NCI-H526 (cell line): ENCODE measurements at regions not wholly inside any gene's neighbourhood (a gene's known extent, or its start where the extent isn't known, plus 50 kb on each side); places are given as distances from the start of the nearest gene placed in this dataset.

ENCODE experiments used
- DNase-seq, 2 experiments: peaks; one replicate each; lab custom pipeline; 2025; lab: John Stamatoyannopoulos, UW

GRCh38 chr2:147468349-147468748 lies 376.5 kb upstream of the ACVR2A start:
- DNase-seq, result no peak

GRCh38 chr2:147467441-147467840 lies 377.4 kb upstream of the ACVR2A start:
- DNase-seq, result no peak

- DNase-seq, result no peak
Measured at GRCh38 chr2:147464737-147465357, 380.0 kb upstream of the ACVR2A start.

GRCh38 chr2:147463881-147464520 lies 380.8 kb upstream of the ACVR2A start:
- DNase-seq, result peak; percentile 5 to 53

- DNase-seq, result no peak
Measured at GRCh38 chr2:147460155-147460554, 384.7 kb upstream of the ACVR2A start.

DNA sequence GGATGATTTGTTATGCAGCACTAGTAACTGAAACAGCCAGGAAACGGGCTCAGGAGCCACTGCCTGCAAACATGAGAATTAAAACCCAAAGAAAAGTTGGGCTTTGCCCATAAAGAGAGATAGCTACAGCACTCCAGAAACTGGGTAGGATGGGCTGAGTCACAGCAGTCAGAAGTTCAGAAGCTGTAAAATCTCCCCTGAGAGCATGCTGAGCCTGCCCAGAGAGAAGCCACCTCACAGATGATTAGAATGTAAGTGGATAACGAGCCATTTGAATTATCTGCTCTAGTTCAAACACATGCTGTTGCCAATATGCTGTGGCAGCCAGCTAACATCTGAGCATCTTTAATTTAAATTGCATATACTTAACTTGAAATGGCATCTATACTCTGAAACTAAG lies 388.1 kb upstream of the ACVR2A start:
- no peak for DNase-seq

GRCh38 chr2:147451902-147452515 lies 392.8 kb upstream of the ACVR2A start:
- no peak for DNase-seq

- DNase-seq, result peak in 1 of 2 experiments; percentile 41
Measured at GRCh38 chr2:147450661-147451510, 393.9 kb upstream of the ACVR2A start.

- no peak for DNase-seq
Measured at GRCh38 chr2:147449323-147449991, 395.4 kb upstream of the ACVR2A start.

DNA sequence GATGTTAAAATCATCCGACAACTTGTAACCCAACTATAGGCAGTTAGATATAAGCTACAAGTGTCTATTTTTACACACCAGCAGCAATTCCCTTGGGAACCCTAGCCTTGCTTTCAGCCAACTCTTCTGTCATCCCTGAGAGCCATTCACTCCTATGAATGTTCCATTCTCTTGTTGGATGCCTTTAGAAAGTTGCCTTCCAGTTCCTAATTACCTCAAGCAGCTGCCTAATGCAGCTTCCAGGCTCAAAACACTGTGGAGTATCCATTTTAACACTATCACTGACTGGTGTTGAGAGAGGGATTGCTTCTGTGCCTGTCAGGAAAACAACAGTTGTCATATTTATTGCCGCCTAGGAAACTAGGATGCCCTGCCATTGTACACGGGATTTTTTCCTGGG lies 402.0 kb upstream of the ACVR2A start:
- no peak for DNase-seq

GRCh38 chr2:147441182-147441581 lies 403.6 kb upstream of the ACVR2A start:
- DNase-seq, result no peak

GRCh38 chr2:147440734-147441133 lies 404.1 kb upstream of the ACVR2A start:
- no peak for DNase-seq

DNA sequence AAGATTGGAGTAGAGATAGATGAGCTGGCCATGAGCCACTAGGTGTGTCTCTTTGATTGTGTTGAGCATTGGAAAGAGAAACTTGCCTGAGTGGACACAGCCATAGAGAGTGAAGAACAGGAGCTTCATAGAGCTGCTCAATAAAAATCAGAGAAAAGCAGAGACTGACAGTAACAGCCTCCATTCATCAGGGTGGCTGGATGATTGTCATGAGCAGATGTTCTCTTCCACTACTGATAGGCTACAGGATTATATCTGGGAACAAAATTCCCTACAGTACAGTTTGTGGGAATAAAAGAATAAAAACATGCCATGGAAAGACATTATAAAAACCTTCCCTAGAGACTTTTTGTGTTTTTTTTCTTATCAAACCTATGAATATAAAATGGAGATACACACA lies 404.8 kb upstream of the ACVR2A start:
- DNase-seq, result no peak

DNA sequence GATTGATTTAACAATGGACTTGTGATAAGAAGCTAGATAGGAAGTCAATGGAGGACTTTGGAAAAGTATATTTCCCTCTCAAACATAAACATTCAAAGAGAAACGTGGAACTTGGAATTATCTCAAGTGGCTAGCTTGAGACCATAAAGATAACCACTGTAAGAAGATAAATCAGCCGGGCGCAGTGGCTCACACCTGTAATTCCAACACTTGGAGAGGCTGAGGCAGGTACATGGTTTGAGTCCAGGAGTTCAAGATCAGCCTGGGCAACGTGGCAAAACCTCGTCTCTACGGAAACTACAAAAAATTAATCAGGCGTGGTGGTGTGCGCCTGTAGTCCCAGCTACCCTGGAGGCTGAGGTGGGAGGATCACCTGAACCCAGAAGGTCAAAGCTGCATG lies 405.9 kb upstream of the ACVR2A start:
- no peak for DNase-seq

- DNase-seq, result no peak
Measured at GRCh38 chr2:147433822-147434221, 411.0 kb upstream of the ACVR2A start.

- DNase-seq, result no peak
Measured at GRCh38 chr2:147430408-147430807, 414.4 kb upstream of the ACVR2A start.

- DNase-seq, result no peak
Measured at GRCh38 chr2:147428120-147428747, 416.6 kb upstream of the ACVR2A start.

DNA sequence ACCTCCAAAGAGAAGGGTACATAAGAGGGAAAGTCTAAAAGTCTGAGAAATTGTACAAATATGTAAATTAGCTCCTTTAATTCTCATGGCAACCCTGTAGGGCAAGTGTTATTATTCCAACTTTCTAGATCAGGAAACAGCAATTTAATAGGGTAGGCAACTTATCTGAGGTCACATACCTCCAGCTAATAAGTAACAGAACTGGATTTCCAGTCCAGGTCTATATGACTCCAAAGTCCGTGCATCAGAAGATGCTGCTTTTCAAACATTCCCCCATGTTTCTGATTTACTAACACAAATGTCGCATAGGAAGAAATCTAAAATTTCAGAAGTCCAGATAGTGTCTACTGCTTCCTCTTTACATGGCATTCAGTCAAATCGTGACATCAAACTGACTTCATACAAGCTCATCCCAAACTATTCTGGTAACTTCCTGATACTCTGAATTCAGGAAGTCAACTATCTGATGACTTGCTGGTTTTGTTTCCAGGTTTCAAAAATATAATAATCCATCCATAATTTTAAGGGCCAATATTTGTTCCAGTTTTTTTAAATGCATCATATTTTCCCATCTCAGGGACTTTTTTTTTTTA lies 419.3 kb upstream of the ACVR2A start:
- no peak for DNase-seq

DNA sequence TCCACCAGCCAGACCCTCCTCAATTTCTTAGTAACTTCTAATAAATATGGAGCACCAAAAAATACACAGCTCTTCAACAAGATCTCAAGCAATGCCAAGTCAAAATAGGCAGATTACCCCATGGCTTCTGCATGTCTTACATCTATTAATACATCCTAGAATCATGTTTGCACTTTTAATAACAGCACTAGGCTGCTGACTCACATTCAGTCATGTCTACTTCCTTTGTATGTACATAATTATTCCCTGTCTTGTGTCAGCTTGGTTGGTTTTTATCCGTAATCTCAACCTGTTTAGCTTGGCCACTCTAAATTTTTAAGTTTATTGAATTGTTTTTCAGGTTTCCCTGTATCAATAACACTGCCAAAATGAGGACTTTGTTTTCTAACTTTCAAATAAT lies 420.1 kb upstream of the ACVR2A start:
- no peak for DNase-seq

DNA sequence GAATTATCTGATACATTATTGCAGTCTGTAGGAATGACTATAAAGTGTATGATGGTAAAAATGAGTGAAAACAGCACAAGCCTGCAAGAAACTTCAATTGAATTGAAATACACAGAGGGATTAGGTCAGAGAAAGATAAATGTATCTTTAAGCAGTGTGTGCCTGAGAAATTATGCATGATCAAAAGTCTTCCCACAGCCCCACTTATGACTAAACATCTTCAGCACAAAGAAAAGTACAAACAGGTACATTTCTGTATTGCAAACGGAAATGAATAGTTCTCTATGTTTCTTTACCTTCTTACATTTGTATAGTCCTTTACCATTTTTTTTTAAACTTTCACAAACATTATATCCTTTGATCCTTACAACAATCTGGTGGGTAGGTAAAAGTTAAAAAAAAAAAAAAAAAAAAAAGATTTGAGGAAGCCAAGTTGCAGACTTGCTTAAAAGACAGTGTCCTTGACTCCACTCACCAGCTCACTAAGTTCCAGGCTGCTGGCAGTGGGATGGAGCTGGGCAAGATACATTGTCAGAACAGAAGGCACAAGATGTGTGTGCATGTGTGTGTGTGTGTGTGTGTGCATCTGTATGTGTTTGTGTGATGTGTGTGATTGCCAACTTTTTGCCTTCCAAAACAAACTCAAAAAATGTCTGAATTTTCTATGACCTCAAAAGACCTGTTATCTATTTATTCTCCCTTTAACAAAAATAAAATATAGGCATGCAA lies 423.7 kb upstream of the ACVR2A start:
- DNase-seq, result no peak

DNA sequence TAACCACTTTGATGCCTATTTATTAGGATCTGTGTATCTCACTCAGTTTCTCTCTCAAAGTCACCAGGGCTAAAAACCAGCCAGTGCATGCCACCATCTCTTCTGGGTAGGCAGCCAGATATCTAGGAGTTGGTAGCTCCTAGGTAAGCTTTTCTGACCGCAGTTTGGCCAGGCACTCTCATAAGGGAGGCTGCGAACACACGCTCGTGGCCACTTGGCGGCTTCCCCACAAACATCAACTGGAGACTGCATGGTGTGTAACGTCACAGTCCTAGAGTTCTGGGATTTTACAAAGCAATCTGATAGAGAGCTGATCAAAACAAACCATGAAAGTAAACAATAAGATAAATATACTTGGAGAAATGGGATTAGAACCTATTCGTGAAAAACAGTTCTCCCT lies 424.3 kb upstream of the ACVR2A start:
- no peak for DNase-seq
